ENCODE measurements at regions not wholly inside any gene's neighbourhood (a gene's known extent, or its start where the extent isn't known, plus 50 kb on each side); places are given as distances from the start of the nearest gene placed in this dataset.

GRCh38 chr5:66234241-66234640, 90.1 kb downstream of the SREK1 start:
- CTCF ChIA-PET, result interaction anchor here (0.6 kb wide), 1 partner anchor 13 kb away, joined by 3 read pairs; no protein-coding TSS in a partner anchor
- POLR2A ChIA-PET (ENCODE audit: low non-redundant PET), result no interaction called here
- TF ChIP-seq CTCF (conservative IDR thresholded peaks at IDR 0.05; ENCODE audit: low read depth), result no peak
- no peak overlapping the region for H3K27ac ChIP-seq
- DNase-seq (ENCODE audit: low spot score), result no peak

GRCh38 chr5:66238435-66238834, 94.3 kb downstream of the SREK1 start:
- no peak for DNase-seq (ENCODE audit: low spot score)
- ChIA-PET POLR2A (ENCODE audit: low non-redundant PET) (no interaction called here), CTCF (interaction anchor here (1.2 kb wide), 1 partner anchor 10 kb away, joined by 3 read pairs; no protein-coding TSS in a partner anchor)
- no peak overlapping the region for H3K27ac ChIP-seq
- no peak for TF ChIP-seq CTCF (conservative IDR thresholded peaks at IDR 0.05; ENCODE audit: low read depth)

GRCh38 chr5:66239034-66239433, 94.9 kb downstream of the SREK1 start:
- DNase-seq (ENCODE audit: low spot score), result peak; percentile 44
- H3K27ac ChIP-seq, result no peak overlapping the region
- TF ChIP-seq CTCF (conservative IDR thresholded peaks at IDR 0.05; ENCODE audit: low read depth), result no peak
- POLR2A ChIA-PET (ENCODE audit: low non-redundant PET), result no interaction called here
- CTCF ChIA-PET, result interaction anchor here (1.2 kb wide), 1 partner anchor 11 kb away, joined by 3 read pairs; no protein-coding TSS in a partner anchor

- no peak overlapping the region for H3K27ac ChIP-seq
- POLR2A ChIA-PET (ENCODE audit: low non-redundant PET), result no interaction called here
- CTCF ChIA-PET, result interaction anchor here (0.6 kb wide), 1 partner anchor 1052 kb away, joined by 3 read pairs; no protein-coding TSS in a partner anchor
- TF ChIP-seq CTCF (conservative IDR thresholded peaks at IDR 0.05; ENCODE audit: low read depth), result no peak
- DNase-seq (ENCODE audit: low spot score), result no peak
Measured at GRCh38 chr5:66241136-66241825, 97.2 kb downstream of the SREK1 start.

GRCh38 chr5:66242050-66242715, 98.1 kb downstream of the SREK1 start:
- ChIA-PET POLR2A (ENCODE audit: low non-redundant PET) (no interaction called here), CTCF (interaction anchor here (0.6 kb wide), 1 partner anchor 1051 kb away, joined by 3 read pairs; no protein-coding TSS in a partner anchor)
- DNase-seq (ENCODE audit: low spot score), result no peak
- H3K27ac ChIP-seq, result no peak overlapping the region
- no peak for TF ChIP-seq CTCF (conservative IDR thresholded peaks at IDR 0.05; ENCODE audit: low read depth)

- TF ChIP-seq CTCF (conservative IDR thresholded peaks at IDR 0.05; ENCODE audit: low read depth), result no peak
- peak; percentile 69 for DNase-seq (ENCODE audit: low spot score)
- no peak overlapping the region for H3K27ac ChIP-seq
- CTCF ChIA-PET, result no interaction called here
- POLR2A ChIA-PET (ENCODE audit: low non-redundant PET), result no interaction called here
Measured at GRCh38 chr5:66246608-66247007, 102.5 kb downstream of the SREK1 start.

Measured in RWPE1 (cell line).